ENCODE measurements at regions not wholly inside any gene's neighbourhood (a gene's known extent, or its start where the extent isn't known, plus 50 kb on each side); places are given as distances from the start of the nearest gene placed in this dataset.

DNA sequence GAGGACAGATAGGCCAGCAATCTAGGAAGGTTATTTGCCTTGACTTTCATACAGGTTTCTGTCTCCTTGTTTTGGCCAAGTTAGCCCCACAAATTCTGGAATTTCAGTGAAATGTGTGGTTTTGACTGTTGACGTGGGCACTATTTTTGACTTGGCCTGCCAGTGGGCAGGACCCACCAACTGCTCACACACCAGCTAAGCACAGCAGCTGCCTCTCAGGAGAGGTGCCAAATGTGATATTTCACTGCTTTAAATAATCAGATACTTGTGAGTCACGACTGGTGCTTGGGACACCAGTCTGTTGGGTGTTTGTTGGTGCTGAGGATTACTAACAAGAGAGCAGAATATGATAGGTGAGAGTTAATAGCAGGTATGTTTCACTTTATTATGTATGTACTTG, 409.7 kb upstream of the MTPN start:
- TF ChIP-seq, protein P1, sequence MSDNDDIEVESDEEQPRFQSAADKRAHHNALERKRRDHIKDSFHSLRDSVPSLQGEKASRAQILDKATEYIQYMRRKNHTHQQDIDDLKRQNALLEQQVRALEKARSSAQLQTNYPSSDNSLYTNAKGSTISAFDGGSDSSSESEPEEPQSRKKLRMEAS (IDR thresholded peaks at IDR 0.05) = no peak
- TF ChIP-seq, protein P2, sequence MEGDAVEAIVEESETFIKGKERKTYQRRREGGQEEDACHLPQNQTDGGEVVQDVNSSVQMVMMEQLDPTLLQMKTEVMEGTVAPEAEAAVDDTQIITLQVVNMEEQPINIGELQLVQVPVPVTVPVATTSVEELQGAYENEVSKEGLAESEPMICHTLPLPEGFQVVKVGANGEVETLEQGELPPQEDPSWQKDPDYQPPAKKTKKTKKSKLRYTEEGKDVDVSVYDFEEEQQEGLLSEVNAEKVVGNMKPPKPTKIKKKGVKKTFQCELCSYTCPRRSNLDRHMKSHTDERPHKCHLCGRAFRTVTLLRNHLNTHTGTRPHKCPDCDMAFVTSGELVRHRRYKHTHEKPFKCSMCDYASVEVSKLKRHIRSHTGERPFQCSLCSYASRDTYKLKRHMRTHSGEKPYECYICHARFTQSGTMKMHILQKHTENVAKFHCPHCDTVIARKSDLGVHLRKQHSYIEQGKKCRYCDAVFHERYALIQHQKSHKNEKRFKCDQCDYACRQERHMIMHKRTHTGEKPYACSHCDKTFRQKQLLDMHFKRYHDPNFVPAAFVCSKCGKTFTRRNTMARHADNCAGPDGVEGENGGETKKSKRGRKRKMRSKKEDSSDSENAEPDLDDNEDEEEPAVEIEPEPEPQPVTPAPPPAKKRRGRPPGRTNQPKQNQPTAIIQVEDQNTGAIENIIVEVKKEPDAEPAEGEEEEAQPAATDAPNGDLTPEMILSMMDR (IDR thresholded peaks at IDR 0.05) = no peak
- no peak for TF ChIP-seq ZSCAN20 (CRISPR knock-in tag; IDR thresholded peaks at IDR 0.05)
- no peak for TF ChIP-seq SMC3 (IDR thresholded peaks at IDR 0.05)
- no peak for TF ChIP-seq POLR2A (IDR thresholded peaks at IDR 0.05; ENCODE audit: low read length)
- TF ChIP-seq NFE2L2 (conservative IDR thresholded peaks at IDR 0.05; ENCODE audit: low read length) = no peak
- TF ChIP-seq, protein P3, sequence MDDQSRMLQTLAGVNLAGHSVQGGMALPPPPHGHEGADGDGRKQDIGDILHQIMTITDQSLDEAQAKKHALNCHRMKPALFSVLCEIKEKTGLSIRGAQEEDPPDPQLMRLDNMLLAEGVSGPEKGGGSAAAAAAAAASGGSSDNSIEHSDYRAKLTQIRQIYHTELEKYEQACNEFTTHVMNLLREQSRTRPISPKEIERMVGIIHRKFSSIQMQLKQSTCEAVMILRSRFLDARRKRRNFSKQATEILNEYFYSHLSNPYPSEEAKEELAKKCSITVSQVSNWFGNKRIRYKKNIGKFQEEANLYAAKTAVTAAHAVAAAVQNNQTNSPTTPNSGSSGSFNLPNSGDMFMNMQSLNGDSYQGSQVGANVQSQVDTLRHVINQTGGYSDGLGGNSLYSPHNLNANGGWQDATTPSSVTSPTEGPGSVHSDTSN (IDR thresholded peaks at IDR 0.05) = no peak
- TF ChIP-seq BHLHE40 (IDR thresholded peaks at IDR 0.05; ENCODE audit: low read depth, low read length) = no peak
- no peak for TF ChIP-seq MAFK (IDR thresholded peaks at IDR 0.05; ENCODE audit: partially characterized antibody)
- TF ChIP-seq EP300 (IDR thresholded peaks at IDR 0.05) = no peak
- TF ChIP-seq RFX5 (IDR thresholded peaks at IDR 0.05) = no peak
